ENCODE measurements at regions not wholly inside any gene's neighbourhood (a gene's known extent, or its start where the extent isn't known, plus 50 kb on each side); places are given as distances from the start of the nearest gene placed in this dataset.

- no peak overlapping the region for H4K5ac ChIP-seq (ENCODE audit: insufficient read length, low read depth, low read length)
- no peak overlapping the region for H2BK15ac ChIP-seq (ENCODE audit: low read depth, low read length)
- no peak overlapping the region for H3T11ph ChIP-seq (ENCODE audit: low read length)
- no peak overlapping the region for H3K9ac ChIP-seq (ENCODE audit: extremely low read depth, insufficient read length, low read length)
- no peaks in the 10 kb centered on the region for H3K79me2 ChIP-seq (ENCODE audit: insufficient read depth, low read length)
- no peak overlapping the region for H2BK12ac ChIP-seq (ENCODE audit: insufficient read length, low read depth, low read length)
- no peak overlapping the region for H2BK120ac ChIP-seq (ENCODE audit: low read depth, low read length, poor library complexity, severe bottlenecking)
- H3K9me3 ChIP-seq (ENCODE audit: control insufficient read depth, low read depth, low read length) = no peaks in the 10 kb centered on the region
- H2BK20ac ChIP-seq (ENCODE audit: low read depth, low read length, poor library complexity, severe bottlenecking) = no peak overlapping the region
- no peak overlapping the region for H4K91ac ChIP-seq (ENCODE audit: insufficient read length, low read depth, low read length)
- no peak overlapping the region for H3K4ac ChIP-seq (ENCODE audit: low read depth, low read length)
- H2BK5ac ChIP-seq (ENCODE audit: insufficient read length, low read length) = no peak overlapping the region
- H3K18ac ChIP-seq (ENCODE audit: insufficient read length, low read depth, low read length) = no peak overlapping the region
- TF ChIP-seq CTCF (conservative IDR thresholded peaks at IDR 0.05) = no peak
- no peak overlapping the region for H3K4me2 ChIP-seq (ENCODE audit: insufficient read depth, insufficient read length, low read length)
- Mint-ChIP-seq H3K4me3 (no peak overlapping the region), H3K9me3 (peaks cover 0 to 1% of the 10 kb centered on the region in 2 experiments; a peak in 1 of 5 replicates), H3K27me3 (ENCODE audit: low read depth) (no peaks in the 10 kb centered on the region), H3K36me3 (ENCODE audit: insufficient read depth in 1 of 3, low read depth in 3 of 3) (0 out of 7 replicates have a peak, but pooled peaks cover 0 to under 1% (median 0%) of the 10 kb centered on the region in 3 experiments), H3K4me1 (peaks cover 33 to 38% of the 10 kb centered on the region in 2 experiments), H3K27ac (no peak overlapping the region; a peak in 1 of 7 replicates)
- no peaks in the 10 kb centered on the region for H3K23me2 ChIP-seq (ENCODE audit: insufficient read length, low read depth, low read length, poor library complexity, severe bottlenecking)
- H3K79me1 ChIP-seq (ENCODE audit: insufficient read depth, low read depth, low read length, poor library complexity, severe bottlenecking) = no peaks in the 10 kb centered on the region
- WGBS (ENCODE audit: extremely low coverage, insufficient read length, low lambda C conversion rate) = no CpG with 5 or more reads among the region's 6 CpGs
- no peak overlapping the region for H3K27ac ChIP-seq (ENCODE audit: insufficient read length, low read depth, low read length)
- H3K56ac ChIP-seq (ENCODE audit: insufficient read length, low read depth, low read length) = no peak overlapping the region
- no peak overlapping the region for H2AFZ ChIP-seq (ENCODE audit: low read length)
- H3K27me3 ChIP-seq (ENCODE audit: insufficient read depth, low read length) = no peaks in the 10 kb centered on the region
- no peak overlapping the region for H3K14ac ChIP-seq (ENCODE audit: insufficient read depth, low read length)
- H3K23ac ChIP-seq (ENCODE audit: insufficient read length, low read depth, low read length) = no peak overlapping the region
- DNase-seq = no peak
- H3K4me1 ChIP-seq (ENCODE audit: insufficient read depth, low read length) = peaks cover 19% of the 10 kb centered on the region
- no peak overlapping the region for H4K8ac ChIP-seq (replicated peaks; ENCODE audit: insufficient read length, low read depth, low read length)
- no peak overlapping the region for H2AK5ac ChIP-seq (ENCODE audit: insufficient read length, low read length)
- no peaks in the 10 kb centered on the region for H4K20me1 ChIP-seq (ENCODE audit: control insufficient read depth, insufficient read depth, insufficient read length)
Observed at GRCh38 chr18:24585996-24586566, 125.6 kb downstream of the HRH4 start.
